K562 (cell line): ENCODE measurements at regions not wholly inside any gene's neighbourhood (a gene's known extent, or its start where the extent isn't known, plus 50 kb on each side); places are given as distances from the start of the nearest gene placed in this dataset.

Experiments used
- BDP1 ChIP-seq: IDR thresholded peaks from 3 replicates; pipeline ENCODE4 v1.6.1; 2011; ENCODE audit not compliant: insufficient read length, insufficient read depth
- BMI1 ChIP-seq: fragments of 150-350 bp; IDR thresholded peaks from 2 replicates; pipeline ENCODE4 v1.6.1; 2014; ENCODE audit warnings: low read length
- CLOCK ChIP-seq: fragments of 250-450 bp; sonication (Bioruptor Pico); IDR thresholded peaks from 2 replicates; pipeline ENCODE4 v1.4.0; 2020; ENCODE audit warnings: mild to moderate bottlenecking, moderate library complexity, borderline replicate concordance
- CREB3 ChIP-seq: fragments of 450-650 bp; conservative IDR thresholded peaks from 2 replicates; pipeline ENCODE4 v1.6.1; 2016; ENCODE audit warnings: missing genetic modification characterization, low read depth, mild to moderate bottlenecking, missing compliant biosample characterization, moderate library complexity
- FOSL1 ChIP-seq: fragments of 200-800 bp; sonication (Bioruptor generic); conservative IDR thresholded peaks from 2 replicates; pipeline ENCODE4 v1.6.1; 2016; ENCODE audit warnings: missing genetic modification characterization, missing compliant biosample characterization
- HDGF ChIP-seq: fragments of 450-650 bp; IDR thresholded peaks from 2 replicates; pipeline ENCODE4 v1.6.1; 2016
- HLTF ChIP-seq: fragments of 450-650 bp; IDR thresholded peaks from 2 replicates; pipeline ENCODE4 v1.6.1; 2016
- HNRNPLL ChIP-seq: fragments of 200-400 bp; formaldehyde crosslinking; IDR thresholded peaks from 2 replicates; pipeline ENCODE4 v1.6.1; 2017; ENCODE audit warnings: low read length, low read depth, mild to moderate bottlenecking; ENCODE audit not compliant: poor library complexity, severe bottlenecking
- PML ChIP-seq: IDR thresholded peaks from 2 replicates; pipeline ENCODE4 v1.6.1; 2012; ENCODE audit warnings: low read length, inconsistent platforms
- POLR2G ChIP-seq: fragments of 200-400 bp; formaldehyde crosslinking; IDR thresholded peaks from 2 replicates; pipeline ENCODE4 v1.6.1; 2017; ENCODE audit warnings: low read depth, mild to moderate bottlenecking, antibody characterized with exemption, low read length, moderate library complexity
- POU5F1 ChIP-seq: fragments of 150-350 bp; IDR thresholded peaks from 2 replicates; pipeline ENCODE4 v1.6.1; 2014; ENCODE audit warnings: borderline replicate concordance, low read length, low read depth, mild to moderate bottlenecking; ENCODE audit not compliant: partially characterized antibody
- PRMT5 ChIP-seq: sonication (generic); formaldehyde crosslinking; IDR thresholded peaks from 2 replicates; pipeline ENCODE4 v1.5.0; 2020; ENCODE audit warnings: missing genetic modification reagents
- RNF219 ChIP-seq: fragments of 250-450 bp; sonication (Bioruptor Pico); IDR thresholded peaks from 2 replicates; pipeline ENCODE4 v1.5.0; 2022; ENCODE audit warnings: mild to moderate bottlenecking
- SAFB2 ChIP-seq: fragments of 200-400 bp; formaldehyde crosslinking; IDR thresholded peaks from 2 replicates; pipeline ENCODE4 v1.6.1; 2018; ENCODE audit warnings: borderline replicate concordance, low read length, low read depth, moderate library complexity; ENCODE audit not compliant: severe bottlenecking
- SMARCA5 ChIP-seq: fragments of 450-650 bp; IDR thresholded peaks from 2 replicates; pipeline ENCODE4 v1.6.1; 2016
- SMARCC2 ChIP-seq: fragments of 450-650 bp; IDR thresholded peaks from 2 replicates; pipeline ENCODE4 v1.6.1; 2017; ENCODE audit warnings: antibody characterized with exemption, moderate library complexity, mild to moderate bottlenecking, low read depth
- TBP ChIP-seq: optimal IDR thresholded peaks from 2 replicates; pipeline ENCODE3; 2011; ENCODE audit warnings: low read depth, low read length, improper control_type of control experiment
- TEAD4 ChIP-seq, 2 experiments: sonication (generic) in 1 of 2; formaldehyde crosslinking in 1 of 2; IDR thresholded peaks; 2 replicates each; pipeline versions ENCODE4 v1.6.1 to v1.8.0; 2012 to 2022; ENCODE audit warnings: borderline replicate concordance in 1 of 2, inconsistent platforms in 1 of 2, low read length in 1 of 2, mild to moderate bottlenecking in 1 of 2, missing genetic modification reagents in 1 of 2
- ZNF140 ChIP-seq: fragments of 250-450 bp; sonication (Bioruptor Pico); IDR thresholded peaks from 2 replicates; pipeline ENCODE4 v1.8.0; 2021; ENCODE audit warnings: moderate library complexity, mild to moderate bottlenecking, inconsistent platforms
- ZNF668 ChIP-seq: fragments of 250-450 bp; sonication (Bioruptor Pico); IDR thresholded peaks from 2 replicates; pipeline ENCODE4 v1.8.0; 2022; ENCODE audit warnings: mild to moderate bottlenecking, inconsistent platforms
- TF ChIP-seq, protein P1 (sequence below): sonication (generic); formaldehyde crosslinking; IDR thresholded peaks from 2 replicates; pipeline ENCODE4 v1.8.1; 2023; ENCODE audit warnings: mild to moderate bottlenecking, missing genetic modification reagents, moderate library complexity
- TF ChIP-seq, protein P2 (sequence below): fragments of 450-650 bp; formaldehyde crosslinking; IDR thresholded peaks from 2 replicates; pipeline ENCODE4 v1.4.0; 2022; ENCODE audit warnings: missing genetic modification characterization

DNA sequence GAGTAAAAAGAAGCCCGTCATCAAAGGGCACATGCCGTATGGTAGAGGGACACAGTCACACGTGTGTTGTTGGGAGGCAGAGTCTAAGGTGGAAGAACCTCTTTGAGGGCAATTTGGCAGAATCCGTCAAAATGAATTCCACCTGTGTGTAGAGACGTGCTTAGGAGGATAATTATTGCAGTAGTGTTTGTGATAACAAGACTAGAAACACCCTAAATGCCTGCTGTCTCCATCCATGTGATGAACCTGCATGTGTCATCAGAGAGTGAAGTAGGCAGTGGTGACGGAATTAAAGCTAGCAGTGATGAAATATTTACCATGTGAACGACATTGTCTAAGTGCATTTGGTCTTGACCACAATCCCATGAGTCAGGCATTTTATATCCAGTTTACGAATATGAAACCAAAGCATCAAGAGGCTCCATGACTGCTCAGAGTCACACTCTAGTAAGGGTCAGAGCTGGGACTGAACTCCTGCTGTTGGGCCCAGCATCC lies 61.3 kb upstream of the ADORA2B start (continued):
- TF ChIP-seq CREB3 (tag) (no peak), FOSL1 (tag) (peak; percentile 47; the same call in 1 of the 2 replicates), SMARCA5 (no peak), RNF219 (CRISPR knock-in tag) (no peak), POU5F1 (no peak), HNRNPLL (no peak), ZNF668 (CRISPR knock-in tag) (no peak), POLR2G (no peak), PML (peak; percentile 77), HDGF (no peak), BMI1 (no peak), ZNF140 (CRISPR knock-in tag) (no peak), SAFB2 (no peak), HLTF (no peak), CLOCK (CRISPR knock-in tag) (no peak), SMARCC2 (no peak), TEAD4 (IDR thresholded peaks at IDR 0.05; ENCODE audit: low read length) (no peak; the same call in 1 of the 2 replicates), TEAD4 (CRISPR knock-in tag; IDR thresholded peaks at IDR 0.05; ENCODE audit: borderline replicate concordance) (no peak), TBP (peak; percentile 57), BDP1 (no peak), PRMT5 (CRISPR knock-in tag) (no peak)
- TF ChIP-seq, protein P1, sequence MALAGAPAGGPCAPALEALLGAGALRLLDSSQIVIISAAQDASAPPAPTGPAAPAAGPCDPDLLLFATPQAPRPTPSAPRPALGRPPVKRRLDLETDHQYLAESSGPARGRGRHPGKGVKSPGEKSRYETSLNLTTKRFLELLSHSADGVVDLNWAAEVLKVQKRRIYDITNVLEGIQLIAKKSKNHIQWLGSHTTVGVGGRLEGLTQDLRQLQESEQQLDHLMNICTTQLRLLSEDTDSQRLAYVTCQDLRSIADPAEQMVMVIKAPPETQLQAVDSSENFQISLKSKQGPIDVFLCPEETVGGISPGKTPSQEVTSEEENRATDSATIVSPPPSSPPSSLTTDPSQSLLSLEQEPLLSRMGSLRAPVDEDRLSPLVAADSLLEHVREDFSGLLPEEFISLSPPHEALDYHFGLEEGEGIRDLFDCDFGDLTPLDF: no peak
- TF ChIP-seq, protein P2, sequence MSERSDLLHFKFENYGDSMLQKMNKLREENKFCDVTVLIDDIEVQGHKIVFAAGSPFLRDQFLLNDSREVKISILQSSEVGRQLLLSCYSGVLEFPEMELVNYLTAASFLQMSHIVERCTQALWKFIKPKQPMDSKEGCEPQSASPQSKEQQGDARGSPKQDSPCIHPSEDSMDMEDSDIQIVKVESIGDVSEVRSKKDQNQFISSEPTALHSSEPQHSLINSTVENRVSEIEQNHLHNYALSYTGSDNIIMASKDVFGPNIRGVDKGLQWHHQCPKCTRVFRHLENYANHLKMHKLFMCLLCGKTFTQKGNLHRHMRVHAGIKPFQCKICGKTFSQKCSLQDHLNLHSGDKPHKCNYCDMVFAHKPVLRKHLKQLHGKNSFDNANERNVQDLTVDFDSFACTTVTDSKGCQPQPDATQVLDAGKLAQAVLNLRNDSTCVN: no peak
